SK-N-SH treated with all-trans-retinoic acid at 6 μM for 48 hours (cell line): ENCODE measurements at regions not wholly inside any gene's neighbourhood (a gene's known extent, or its start where the extent isn't known, plus 50 kb on each side); places are given as distances from the start of the nearest gene placed in this dataset.

Source experiments
- ESRRG ChIP-seq: fragments of 250-450 bp; sonication (Bioruptor Pico); IDR thresholded peaks from 2 replicates; pipeline ENCODE4 v1.6.1; 2021; ENCODE audit warnings: mild to moderate bottlenecking
- TOX ChIP-seq: fragments of 250-450 bp; sonication (Bioruptor Pico); IDR thresholded peaks from 2 replicates; pipeline ENCODE4 v1.8.0; 2021; ENCODE audit warnings: mild to moderate bottlenecking, moderate library complexity, borderline replicate concordance
- TSHZ2 ChIP-seq: fragments of 250-450 bp; sonication (Bioruptor Pico); IDR thresholded peaks from 2 replicates; pipeline ENCODE4 v1.5.0; 2020; ENCODE audit warnings: mild to moderate bottlenecking, moderate library complexity
- ZC3H10 ChIP-seq: fragments of 250-450 bp; sonication (Bioruptor Pico); IDR thresholded peaks from 2 replicates; pipeline ENCODE4 v1.5.1; 2021; ENCODE audit warnings: mild to moderate bottlenecking, moderate library complexity
- ZFP30 ChIP-seq: fragments of 450-650 bp; formaldehyde crosslinking; IDR thresholded peaks from 2 replicates; pipeline ENCODE4 v1.5.0; 2022; ENCODE audit warnings: mild to moderate bottlenecking, moderate library complexity

GRCh38 chr2:234199996-234200395 lies 149.5 kb downstream of the SPP2 start:
- TF ChIP-seq TSHZ2 (CRISPR knock-in tag) (no peak), ZC3H10 (CRISPR knock-in tag) (no peak), ZFP30 (CRISPR knock-in tag) (no peak), TOX (no peak), ESRRG (CRISPR knock-in tag) (no peak)
